K562 (cell line): ENCODE measurements at regions not wholly inside any gene's neighbourhood (a gene's known extent, or its start where the extent isn't known, plus 50 kb on each side); places are given as distances from the start of the nearest gene placed in this dataset.

Experiments used
- ATAC-seq: fragments of 200-7000 bp; cut with Tn5 transposase; 3 replicates; pipeline ENCODE4 v1.9.1; 2020; ENCODE audit warnings: moderate library complexity
- BruUV-seq: library from RNA; stranded (reverse); fragments of 400-500 nt; replicated peaks from 2 replicates; lab custom pipeline; 2021; lab: Mats Ljungman, UMichigan
- CTCF ChIA-PET: fragments of 300-600 bp; formaldehyde crosslinking; extraction: SDS; loops from one replicate; lab custom pipeline; 2021; ENCODE audit warnings: low intra/inter-chr PET ratio; lab: Yijun Ruan, JAX
- POLR2A ChIA-PET: fragments of 300-600, 350-650 bp; sonication (Branson Sonifier 250); formaldehyde crosslinking; extraction: SDS; loops from one replicate; lab custom pipeline; 2021; ENCODE audit warnings: antibody characterized with exemption, inconsistent platforms; lab: Yijun Ruan, JAX
- DNase-seq, 4 experiments: peaks; one replicate each; pipeline versions ENCODE4 v3.0.0 to v3.0.0-alpha.2; 2011 to 2018; ENCODE audit warnings: low spot score in 3 of 4, mixed read lengths in 3 of 4; ENCODE audit errors: extremely low read depth in 1 of 4
- FAIRE-seq: peaks from 2 replicates; lab custom pipeline; 2011; peaks lifted over from hg19 to GRCh38; lab: Jason Lieb, UNC
- H2AFZ ChIP-seq: 2 replicates; pipeline ENCODE4 v1.6.0; 2011; ENCODE audit warnings: low read depth, low read length, control low read depth, inconsistent platforms
- H3K27ac ChIP-seq: fragments of 200-600 bp; 3 replicates; pipeline ENCODE4 v1.8.0; 2011; ENCODE audit warnings: low read depth, mild to moderate bottlenecking, control low read depth, inconsistent platforms, low read length, moderate library complexity, mixed read lengths; ENCODE audit errors: extremely low read depth
- H3K27me3 ChIP-seq, 2 experiments: fragments of 300-600 bp in 1 of 2; 2 replicates in 1 of 2; 3 replicates in 1 of 2; pipeline versions ENCODE4 v1.6.0 to v1.8.0; 2011; ENCODE audit warnings: inconsistent platforms in 2 of 2, low read length in 2 of 2, mild to moderate bottlenecking in 1 of 2, mixed read lengths in 1 of 2, moderate library complexity in 1 of 2; ENCODE audit not compliant: control insufficient read depth in 2 of 2, insufficient read depth in 2 of 2
- H3K36me3 ChIP-seq: fragments of 300-600 bp; 3 replicates; pipeline ENCODE4 v1.8.0; 2011; ENCODE audit warnings: mild to moderate bottlenecking, low read length, inconsistent platforms; ENCODE audit not compliant: control insufficient read depth, insufficient read depth
- H3K4me1 ChIP-seq, 2 experiments: fragments of 200-600 bp in 1 of 2; replicated peaks in 1 of 2; 2 replicates in 1 of 2; 3 replicates in 1 of 2; pipeline versions ENCODE4 v1.5.1 to v1.8.0; 2011; ENCODE audit warnings: inconsistent platforms in 2 of 2, low read length in 2 of 2, mild to moderate bottlenecking in 1 of 2, mixed read lengths in 1 of 2, moderate library complexity in 1 of 2; ENCODE audit not compliant: control insufficient read depth in 2 of 2, insufficient read depth in 2 of 2
- H3K4me2 ChIP-seq: 2 replicates; pipeline ENCODE4 v1.6.1; 2011; ENCODE audit warnings: low read length, control low read depth, inconsistent platforms, mixed read lengths; ENCODE audit not compliant: insufficient read depth
- H3K4me3 ChIP-seq: fragments of 200-600 bp; sonication (generic), shearing (Covaris generic); 2 replicates; pipeline ENCODE4 v1.5.1; 2016; ENCODE audit warnings: control low read depth, inconsistent platforms
- H3K79me2 ChIP-seq: fragments of 200-600 bp; 3 replicates; pipeline ENCODE4 v1.8.0; 2011; ENCODE audit warnings: low read length, inconsistent platforms; ENCODE audit not compliant: control insufficient read depth, insufficient read depth
- H3K9ac ChIP-seq, 2 experiments: 2 replicates each; pipeline versions ENCODE4 v1.6.0 to v1.6.1; 2011; ENCODE audit warnings: low read depth in 2 of 2, low read length in 2 of 2, control low read depth in 1 of 2, inconsistent platforms in 1 of 2, mild to moderate bottlenecking in 1 of 2, mixed read lengths in 1 of 2; ENCODE audit not compliant: insufficient read depth in 1 of 2
- H3K9me1 ChIP-seq: one replicate; pipeline ENCODE4 v1.6.0; 2011; ENCODE audit warnings: inconsistent platforms, mild to moderate bottlenecking, low read length, moderate library complexity; ENCODE audit not compliant: control insufficient read depth, insufficient read depth
- H3K9me3 ChIP-seq: replicated peaks from 2 replicates; pipeline ENCODE4 v1.5.1; 2011; ENCODE audit warnings: low read depth, low read length, inconsistent platforms; ENCODE audit not compliant: control insufficient read depth, insufficient read depth
- H4K20me1 ChIP-seq: replicated peaks from 2 replicates; pipeline ENCODE4 v1.6.1; 2011; ENCODE audit warnings: low read length, inconsistent platforms, mixed read lengths; ENCODE audit not compliant: control insufficient read depth, insufficient read depth
- BRD9 ChIP-seq: fragments of 450-650 bp; IDR thresholded peaks from 2 replicates; pipeline ENCODE4 v1.6.1; 2018; ENCODE audit warnings: low read depth; ENCODE audit not compliant: partially characterized antibody
- CBFA2T3 ChIP-seq: fragments of 450-650 bp; IDR thresholded peaks from 2 replicates; pipeline ENCODE4 v1.6.1; 2017
- CTCF ChIP-seq, 3 experiments: IDR thresholded peaks in 2 of 3; conservative IDR thresholded peaks in 1 of 3; 2 replicates each; pipeline ENCODE4 v1.5.1; 2011 to 2012; ENCODE audit warnings: low read length in 3 of 3, mild to moderate bottlenecking in 3 of 3, control low read depth in 2 of 3, improper control_type of control experiment in 1 of 3, inconsistent platforms in 1 of 3, low read depth in 1 of 3, mixed read lengths in 1 of 3, moderate library complexity in 1 of 3; ENCODE audit not compliant: insufficient read depth in 2 of 3
- DMBX1 ChIP-seq: fragments of 250-450 bp; sonication (Bioruptor Pico); IDR thresholded peaks from 2 replicates; pipeline ENCODE4 v1.8.0; 2022; ENCODE audit warnings: inconsistent platforms, mild to moderate bottlenecking, moderate library complexity, borderline replicate concordance
- FOXK2 ChIP-seq, 2 experiments: fragments of 450-650 bp; IDR thresholded peaks in 1 of 2; conservative IDR thresholded peaks in 1 of 2; 2 replicates each; pipeline ENCODE4 v1.6.1; 2016; ENCODE audit warnings: low read depth in 2 of 2, mild to moderate bottlenecking in 1 of 2
- HBP1 ChIP-seq: fragments of 450-650 bp; formaldehyde crosslinking; IDR thresholded peaks from 2 replicates; pipeline ENCODE4 v1.4.0; 2022; ENCODE audit warnings: missing genetic modification characterization
- HNRNPUL1 ChIP-seq: fragments of 200-400 bp; formaldehyde crosslinking; IDR thresholded peaks from 2 replicates; pipeline ENCODE4 v1.6.1; 2017; ENCODE audit warnings: low read length
- NR4A1 ChIP-seq, 2 experiments: fragments of 250-450 bp in 1 of 2; fragments of 450-650 bp in 1 of 2; sonication (Bioruptor Pico) in 1 of 2; IDR thresholded peaks; 2 replicates each; pipeline versions ENCODE4 v1.4.0 to v1.6.1; 2016 to 2020; ENCODE audit warnings: mild to moderate bottlenecking in 2 of 2, missing compliant biosample characterization in 1 of 2, missing genetic modification characterization in 1 of 2, moderate library complexity in 1 of 2
- PREB ChIP-seq: sonication (generic); formaldehyde crosslinking; IDR thresholded peaks from 2 replicates; pipeline ENCODE4 v1.8.1; 2023; ENCODE audit warnings: mild to moderate bottlenecking, missing genetic modification reagents
- RFX7 ChIP-seq: fragments of 250-450 bp; sonication (Bioruptor Pico); IDR thresholded peaks from 2 replicates; pipeline ENCODE4 v1.5.1; 2021; ENCODE audit warnings: mild to moderate bottlenecking
- SMC3 ChIP-seq: conservative IDR thresholded peaks from 2 replicates; pipeline ENCODE4 v1.6.1; 2011; ENCODE audit warnings: low read depth, low read length, improper control_type of control experiment; ENCODE audit not compliant: insufficient read depth
- SRSF1 ChIP-seq: fragments of 200-400 bp; formaldehyde crosslinking; IDR thresholded peaks from 2 replicates; pipeline ENCODE4 v1.6.1; 2017; ENCODE audit warnings: mild to moderate bottlenecking, low read depth, low read length, moderate library complexity
- TBL1XR1 ChIP-seq, 2 experiments: IDR thresholded peaks; 2 replicates each; pipeline ENCODE4 v1.6.1; 2012; ENCODE audit warnings: improper control_type of control experiment in 2 of 2, low read length in 2 of 2, mild to moderate bottlenecking in 1 of 2
- U2AF1 ChIP-seq: fragments of 200-400 bp; formaldehyde crosslinking; optimal IDR thresholded peaks from 2 replicates; pipeline ENCODE3; 2017; ENCODE audit warnings: mild to moderate bottlenecking, low read depth, low read length, moderate library complexity
- ZNF175 ChIP-seq: fragments of 200-800 bp; sonication (Bioruptor generic); IDR thresholded peaks from 2 replicates; pipeline ENCODE4 v1.6.1; 2016; ENCODE audit warnings: low read depth, mild to moderate bottlenecking, missing genetic modification characterization, missing compliant biosample characterization
- ZNF263 ChIP-seq: sonication (generic); formaldehyde crosslinking; IDR thresholded peaks from 2 replicates; pipeline ENCODE4 v1.8.0; 2022; ENCODE audit warnings: mild to moderate bottlenecking, missing genetic modification reagents, borderline replicate concordance
- ZNF644 ChIP-seq: fragments of 200-800 bp; sonication (Bioruptor generic); IDR thresholded peaks from 2 replicates; pipeline ENCODE4 v1.6.1; 2016; ENCODE audit warnings: low read depth, missing genetic modification characterization, missing compliant biosample characterization
- WGBS: fragments of 100-300 bp; shearing (Covaris generic); methylation state at CpG from one replicate; pipeline ENCODE4 v1.1.6; 2016; ENCODE audit warnings: low coverage, mixed read lengths; ENCODE audit not compliant: insufficient coverage; ENCODE audit errors: missing lambda C conversion rate; 5-methylcytosine and 5-hydroxymethylcytosine counted together
- in situ Hi-C: fragments of 300-500 bp; cut with MboI; formaldehyde crosslinking; loops from 4 replicates; pipeline ENCODE4 v1.15.0; 2018; ENCODE audit warnings: inconsistent platforms, mixed read lengths
- intact Hi-C: fragments of 100-400 bp; cut with micrococcal nuclease; formaldehyde crosslinking; loops from 2 replicates; pipeline ENCODE4 v1.14.2; 2022

DNA sequence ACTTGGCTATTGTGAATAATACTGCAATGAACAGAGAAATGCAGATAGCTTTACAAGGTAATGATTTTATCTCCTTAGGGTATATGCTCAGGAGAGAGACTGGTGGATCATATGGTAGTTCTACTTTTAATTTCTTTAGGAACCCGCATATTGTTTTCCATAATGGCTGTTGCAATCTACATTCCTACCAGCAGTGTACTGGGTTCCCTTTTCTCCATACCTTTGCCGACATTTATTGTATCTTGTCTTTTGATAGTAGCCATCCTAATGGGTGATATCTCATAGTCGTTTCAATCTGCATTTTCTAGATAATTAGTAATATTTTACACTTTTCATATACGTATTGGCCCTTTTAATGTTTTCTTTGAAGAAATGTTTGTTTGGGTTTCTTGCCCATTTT is 702.9 kb upstream of the ACVR2A start:
- Histone ChIP-seq H3K4me3 (no peak overlapping the region), H3K9ac (no peak overlapping the region), H3K9me3 (no peaks in the 10 kb centered on the region), H3K27me3 (no peaks in the 10 kb centered on the region), H3K4me2 (no peak overlapping the region), H3K79me2 (no peaks in the 10 kb centered on the region)
- intact Hi-C loops = no loop called here
- ATAC-seq = no peak
- CTCF ChIA-PET = no interaction called here
- TF ChIP-seq NR4A1 (CRISPR knock-in tag; IDR thresholded peaks at IDR 0.05) = no peak
- TF ChIP-seq NR4A1 (tag; IDR thresholded peaks at IDR 0.05) = no peak
- TF ChIP-seq SRSF1 = no peak
- no peak for TF ChIP-seq PREB (CRISPR knock-in tag)
- TF ChIP-seq DMBX1 = no peak
- TF ChIP-seq CTCF (IDR thresholded peaks at IDR 0.05 in 2 of 3, conservative IDR thresholded peaks at IDR 0.05 in 1 of 3; ENCODE audit: insufficient read depth in 2 of 3, low read depth in 1 of 3, low read length in 3 of 3) = no peak
- no peak for TF ChIP-seq RFX7 (CRISPR knock-in tag)
- no peak for TF ChIP-seq U2AF1
- no peak for TF ChIP-seq TBL1XR1 (IDR thresholded peaks at IDR 0.05; ENCODE audit: low read length in 2 of 2)
- no peak for TF ChIP-seq FOXK2 (conservative IDR thresholded peaks at IDR 0.05 in 1 of 2, IDR thresholded peaks at IDR 0.05 in 1 of 2; ENCODE audit: low read depth in 2 of 2)
- no peak for TF ChIP-seq ZNF263 (CRISPR knock-in tag)
- no peak for TF ChIP-seq ZNF644
- no peak for TF ChIP-seq ZNF175
- TF ChIP-seq BRD9 = no peak
- no peak for TF ChIP-seq CBFA2T3
- no peak for TF ChIP-seq HBP1 (CRISPR knock-in tag)
- TF ChIP-seq HNRNPUL1 = no peak
- no peak for TF ChIP-seq SMC3
- TF ChIP-seq, all 486 proteins: peak for 0
- DNase-seq (no peak), FAIRE-seq (no peak)
- BruUV-seq = no TSS peak
- 1% methylated on average over 4 of the region's 4 CpGs for WGBS
- Histone ChIP-seq H3K36me3 (no peaks in the 10 kb centered on the region), H2AFZ (no peak overlapping the region), H3K27ac (no peak overlapping the region), H4K20me1 (no peaks in the 10 kb centered on the region), H3K4me1 (no peaks in the 10 kb centered on the region), H3K9me1 (no peaks in the 10 kb centered on the region)
- in situ Hi-C loops = no loop called here
- POLR2A ChIA-PET = no interaction called here
